Ishikawa (cell line): ENCODE measurements at regions not wholly inside any gene's neighbourhood (a gene's known extent, or its start where the extent isn't known, plus 50 kb on each side); places are given as distances from the start of the nearest gene placed in this dataset.

Experiments used
- CEBPB ChIP-seq: IDR thresholded peaks from 2 replicates; pipeline ENCODE4 v1.6.1; 2012
- CREB1 ChIP-seq: IDR thresholded peaks from 2 replicates; pipeline ENCODE4 v1.6.1; 2012; ENCODE audit warnings: low read depth
- EGR1 ChIP-seq: IDR thresholded peaks from 2 replicates; pipeline ENCODE4 v1.6.1; 2012
- EP300 ChIP-seq: IDR thresholded peaks from 2 replicates; pipeline ENCODE4 v1.6.1; 2012; ENCODE audit warnings: borderline replicate concordance
- FOXM1 ChIP-seq: IDR thresholded peaks from 2 replicates; pipeline ENCODE4 v1.6.1; 2012; ENCODE audit warnings: low read depth, borderline replicate concordance
- MAX ChIP-seq: IDR thresholded peaks from 2 replicates; pipeline ENCODE4 v1.6.1; 2012
- NFIC ChIP-seq: IDR thresholded peaks from 2 replicates; pipeline ENCODE4 v1.6.1; 2012
- RAD21 ChIP-seq: IDR thresholded peaks from 2 replicates; pipeline ENCODE4 v1.6.1; 2012; ENCODE audit warnings: low read depth
- REST ChIP-seq: IDR thresholded peaks from 2 replicates; pipeline ENCODE4 v1.6.1; 2012; ENCODE audit warnings: low read depth, mild to moderate bottlenecking
- TAF1 ChIP-seq: IDR thresholded peaks from 2 replicates; pipeline ENCODE4 v1.6.1; 2012; ENCODE audit warnings: low read depth, mild to moderate bottlenecking
- TCF12 ChIP-seq: IDR thresholded peaks from 2 replicates; pipeline ENCODE4 v1.6.1; 2012; ENCODE audit warnings: low read depth
- TEAD4 ChIP-seq: IDR thresholded peaks from 2 replicates; pipeline ENCODE4 v1.6.1; 2012
- USF1 ChIP-seq: IDR thresholded peaks from 2 replicates; pipeline ENCODE4 v1.6.1; 2012
- YY1 ChIP-seq: IDR thresholded peaks from 2 replicates; pipeline ENCODE4 v1.6.1; 2012; ENCODE audit warnings: low read depth
- ZBTB7A ChIP-seq: IDR thresholded peaks from 2 replicates; pipeline ENCODE4 v1.6.1; 2012; ENCODE audit warnings: low read depth

DNA sequence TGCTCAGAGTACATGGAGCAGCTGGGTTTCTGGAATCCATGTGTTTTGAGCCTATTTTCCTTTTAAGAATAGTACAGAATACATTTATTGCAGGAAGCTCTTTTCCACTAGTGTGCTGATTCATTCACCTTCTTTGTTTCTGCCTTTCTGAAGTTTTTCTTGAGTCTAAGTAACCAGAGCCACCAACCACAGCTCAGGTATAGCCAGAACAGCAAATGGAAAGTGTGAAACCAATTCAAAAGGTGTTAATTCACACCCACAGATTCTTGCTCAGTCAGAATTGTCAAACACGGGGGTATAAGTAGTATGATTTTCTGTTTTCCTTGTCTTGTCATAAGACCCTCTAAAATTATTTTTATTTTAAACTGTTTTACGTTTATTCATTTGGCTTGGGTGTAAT lies 75.9 kb upstream of the DYNAP start:
- TF ChIP-seq MAX: no peak
- TF ChIP-seq REST: no peak
- TF ChIP-seq EP300: no peak
- no peak for TF ChIP-seq YY1

- TF ChIP-seq CEBPB (no peak), EGR1 (no peak), TEAD4 (no peak), USF1 (no peak), NFIC (no peak), YY1 (no peak), CREB1 (no peak), RAD21 (no peak), FOXM1 (no peak), ZBTB7A (no peak), TCF12 (no peak), REST (no peak), MAX (no peak)
Observed at GRCh38 chr18:54517521-54517920, 73.5 kb upstream of the DYNAP start.

DNA sequence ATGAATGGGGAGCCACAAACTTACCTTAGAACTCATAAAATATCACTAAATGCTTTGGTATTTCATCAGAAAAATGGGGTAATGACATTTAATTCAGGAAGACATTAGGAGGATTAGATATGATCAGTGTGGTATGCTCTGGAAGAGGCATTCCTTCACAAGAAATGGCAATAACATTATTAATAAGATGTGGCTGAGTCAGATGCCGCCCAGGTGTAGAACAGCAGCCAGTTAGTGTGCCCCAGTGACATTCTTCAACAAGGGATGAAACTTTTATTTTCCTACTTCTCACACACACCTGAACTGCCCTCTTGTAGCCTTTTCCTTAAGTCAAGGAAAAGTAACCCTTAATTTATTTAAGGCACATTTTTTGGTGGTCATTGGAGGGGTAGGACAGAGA lies 69.2 kb upstream of the DYNAP start:
- no peak for TF ChIP-seq CREB1
- TF ChIP-seq USF1: no peak
- TF ChIP-seq EGR1: no peak
- TF ChIP-seq YY1: no peak
- TF ChIP-seq NFIC: no peak
- no peak for TF ChIP-seq MAX
- no peak for TF ChIP-seq RAD21
- no peak for TF ChIP-seq FOXM1
- TF ChIP-seq CEBPB: no peak
- no peak for TF ChIP-seq REST
- no peak for TF ChIP-seq TCF12
- TF ChIP-seq ZBTB7A: no peak
- TF ChIP-seq EP300: no peak
- no peak for TF ChIP-seq TAF1
- TF ChIP-seq TEAD4: no peak

DNA sequence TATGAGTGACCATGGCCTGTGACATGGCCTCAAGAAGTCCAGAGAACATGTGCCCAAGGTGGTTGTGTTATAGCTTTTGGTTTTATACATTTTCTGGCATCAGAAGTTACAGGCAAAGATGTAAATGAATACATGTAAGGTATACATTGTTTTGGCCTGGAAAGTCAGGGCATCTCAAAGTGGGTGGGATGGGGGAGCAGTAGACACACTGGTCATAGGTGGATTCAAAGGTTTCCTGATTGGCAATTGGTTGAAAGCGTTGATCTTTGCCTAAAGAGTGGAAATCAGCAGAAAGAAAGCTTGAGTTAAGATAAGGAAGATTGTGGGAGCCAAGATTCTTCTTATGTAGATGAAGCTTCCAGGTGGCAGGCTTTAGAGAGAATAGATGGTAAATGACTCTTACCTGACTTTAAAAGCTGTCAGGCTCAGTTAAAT lies 62.1 kb upstream of the DYNAP start:
- no peak for TF ChIP-seq MAX

GRCh38 chr18:54529444-54529843 lies 61.6 kb upstream of the DYNAP start:
- TF ChIP-seq MAX (no peak), REST (no peak), TCF12 (no peak), USF1 (no peak), FOXM1 (no peak), RAD21 (no peak), EGR1 (no peak), CEBPB (no peak), TEAD4 (no peak), CREB1 (no peak), ZBTB7A (no peak), NFIC (no peak), TAF1 (no peak), EP300 (no peak), YY1 (no peak)
